Muscle of leg (tissue), 3 donors: ENCODE measurements at regions not wholly inside any gene's neighbourhood (a gene's known extent, or its start where the extent isn't known, plus 50 kb on each side); places are given as distances from the start of the nearest gene placed in this dataset.
"Not testable (repeated sequence)": the region's sequence is repeated elsewhere in the genome, so short reads cannot be mapped to it uniquely, and the experiment has no call there.

ENCODE experiments used
- DNase-seq: peaks from one replicate; pipeline ENCODE4 v3.0.0; 2013
- H3K27ac ChIP-seq: one replicate; pipeline ENCODE4 v1.5.1; 2013; ENCODE audit warnings: mild to moderate bottlenecking, low read length, control low read depth
- H3K27me3 ChIP-seq: one replicate; pipeline ENCODE4 v1.6.1; 2013; ENCODE audit warnings: low read length; ENCODE audit not compliant: control insufficient read depth, insufficient read depth
- H3K36me3 ChIP-seq: one replicate; pipeline ENCODE4 v1.6.1; 2013; ENCODE audit warnings: low read length; ENCODE audit not compliant: control insufficient read depth, insufficient read depth
- H3K4me1 ChIP-seq: one replicate; pipeline ENCODE4 v1.6.1; 2013; ENCODE audit warnings: low read length; ENCODE audit not compliant: control insufficient read depth, insufficient read depth
- H3K4me3 ChIP-seq: one replicate; pipeline ENCODE4 v1.5.1; 2013; ENCODE audit warnings: low read length, control low read depth
- H3K9me3 ChIP-seq: replicated peaks from 2 replicates; pipeline ENCODE4 v1.6.1; 2013; ENCODE audit warnings: low read depth, low read length; ENCODE audit not compliant: control insufficient read depth
- WGBS: methylation state at CpG from one replicate; pipeline ENCODE4 v1.1.5; 2013; ENCODE audit warnings: missing lambda C conversion rate; ENCODE audit not compliant: insufficient coverage; 5-methylcytosine and 5-hydroxymethylcytosine counted together

GRCh38 chr4:155478336-155478835 is 101.6 kb upstream of the MAP9 start:
- no peak overlapping the region for H3K4me3 ChIP-seq
- no peaks in the 10 kb centered on the region for H3K36me3 ChIP-seq
- WGBS: no CpG with 5 or more reads among the region's 3 CpGs
- H3K4me1 ChIP-seq: no peaks in the 10 kb centered on the region
- H3K27ac ChIP-seq: no peak overlapping the region
- no peak for DNase-seq
- no peaks in the 10 kb centered on the region for H3K9me3 ChIP-seq
- no peaks in the 10 kb centered on the region for H3K27me3 ChIP-seq

DNA sequence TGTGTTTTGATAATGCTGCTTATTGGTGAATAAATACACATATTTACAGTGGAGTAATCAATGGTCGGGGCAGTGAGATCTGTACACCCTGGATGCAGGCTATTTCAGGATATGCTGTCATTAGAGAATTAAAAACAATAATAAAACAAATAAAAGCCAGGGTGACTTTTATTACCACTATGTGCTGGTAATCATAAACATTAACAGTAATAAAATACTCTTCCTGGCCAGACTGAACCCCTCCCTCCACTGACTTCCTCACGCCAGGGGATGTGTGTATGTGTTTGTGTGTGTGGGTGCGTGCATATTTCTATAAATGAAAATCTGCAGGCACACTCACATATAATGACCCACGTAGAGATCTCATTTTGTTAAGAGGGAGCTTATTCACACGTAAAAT is 98.0 kb upstream of the MAP9 start:
- H3K4me1 ChIP-seq: no peaks in the 10 kb centered on the region
- H3K27me3 ChIP-seq: no peaks in the 10 kb centered on the region
- no CpG with 5 or more reads among the region's 5 CpGs for WGBS
- H3K4me3 ChIP-seq: no peak overlapping the region
- H3K9me3 ChIP-seq: no peaks in the 10 kb centered on the region
- H3K27ac ChIP-seq: no peak overlapping the region
- no peaks in the 10 kb centered on the region for H3K36me3 ChIP-seq
- no peak for DNase-seq

GRCh38 chr4:155473420-155474095 is 96.8 kb upstream of the MAP9 start:
- no peaks in the 10 kb centered on the region for H3K4me1 ChIP-seq
- WGBS: no CpG with 5 or more reads among the region's 3 CpGs
- no peaks in the 10 kb centered on the region for H3K27me3 ChIP-seq
- H3K36me3 ChIP-seq: no peaks in the 10 kb centered on the region
- H3K4me3 ChIP-seq: no peak overlapping the region
- no peaks in the 10 kb centered on the region for H3K9me3 ChIP-seq
- no peak overlapping the region for H3K27ac ChIP-seq
- DNase-seq: peak; percentile 36

DNA sequence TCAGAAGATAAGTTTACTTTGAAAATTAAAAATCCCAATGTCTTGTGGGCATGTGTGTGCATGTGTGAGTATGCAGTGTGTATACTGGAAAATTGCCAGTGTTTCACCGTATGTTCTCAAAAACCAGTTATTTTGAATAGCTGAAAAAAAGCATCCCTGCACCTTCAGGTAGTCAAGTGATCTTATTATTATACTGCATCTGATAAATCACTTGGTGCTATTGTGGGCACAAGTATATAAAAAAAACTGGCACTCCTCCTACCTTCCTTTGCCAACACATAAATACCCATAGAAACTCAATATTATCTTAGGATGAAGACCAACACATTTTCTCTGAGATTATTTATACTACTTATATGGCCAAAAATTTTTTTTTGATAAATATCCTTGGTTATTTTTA is 91.5 kb upstream of the MAP9 start:
- Histone ChIP-seq H3K4me1 (no peaks in the 10 kb centered on the region), H3K36me3 (no peaks in the 10 kb centered on the region), H3K27ac (no peak overlapping the region), H3K27me3 (no peaks in the 10 kb centered on the region), H3K9me3 (no peaks in the 10 kb centered on the region), H3K4me3 (no peak overlapping the region)
- no peak for DNase-seq
- no CpG with 5 or more reads among the region's 1 CpG for WGBS

DNA sequence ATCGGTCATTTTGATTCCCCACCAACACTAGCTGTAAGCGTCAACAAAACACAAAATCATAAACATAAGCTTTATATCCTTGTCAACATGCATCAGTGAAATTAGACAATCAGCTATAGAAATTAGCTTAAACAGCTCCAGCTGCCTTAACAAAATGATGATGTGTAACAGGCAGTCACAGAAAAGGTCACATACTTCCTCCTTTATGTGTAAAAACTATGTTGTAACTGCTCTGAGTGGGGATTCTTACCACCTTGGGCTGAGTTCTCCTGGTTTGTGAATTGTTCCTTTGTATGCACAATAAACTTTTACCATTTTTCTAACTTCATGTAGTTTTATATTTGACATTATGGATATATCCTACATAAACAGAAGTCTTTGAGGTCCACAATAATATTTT is 73.9 kb upstream of the MAP9 start:
- Histone ChIP-seq H3K4me3 (no peak overlapping the region), H3K36me3 (no peaks in the 10 kb centered on the region), H3K4me1 (no peaks in the 10 kb centered on the region), H3K27ac (no peak overlapping the region), H3K9me3 (no peaks in the 10 kb centered on the region), H3K27me3 (no peaks in the 10 kb centered on the region)
- WGBS: 90% methylated on average over 2 of the region's 2 CpGs
- no peak for DNase-seq

DNA sequence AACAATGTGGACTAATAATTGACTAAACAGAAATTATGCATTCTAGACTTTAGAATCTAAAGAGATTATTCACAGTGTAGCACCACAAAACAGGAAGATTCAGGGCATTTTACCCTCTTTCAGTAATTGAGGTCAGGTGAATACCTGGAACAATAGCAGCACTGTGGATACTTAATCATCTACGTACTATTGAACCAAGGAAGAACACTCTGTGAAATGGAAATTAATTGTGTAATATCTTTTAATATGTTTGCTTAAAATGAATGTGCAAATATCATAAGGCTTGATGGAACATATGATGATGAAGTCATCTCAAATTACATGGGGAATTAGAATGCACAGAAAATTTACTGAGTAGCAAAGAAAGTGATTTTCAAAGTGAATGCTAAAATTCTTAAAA is 68.5 kb upstream of the MAP9 start:
- DNase-seq: no peak
- WGBS: no CpG with 5 or more reads among the region's 1 CpG
- Histone ChIP-seq H3K27me3 (no peaks in the 10 kb centered on the region), H3K36me3 (no peaks in the 10 kb centered on the region), H3K9me3 (no peaks in the 10 kb centered on the region), H3K4me1 (no peaks in the 10 kb centered on the region), H3K27ac (no peak overlapping the region), H3K4me3 (no peak overlapping the region)

GRCh38 chr4:155444721-155445120 is 68.0 kb upstream of the MAP9 start:
- H3K9me3 ChIP-seq: no peaks in the 10 kb centered on the region
- 72% methylated on average over 4 of the region's 5 CpGs for WGBS
- no peaks in the 10 kb centered on the region for H3K27me3 ChIP-seq
- DNase-seq: no peak
- H3K27ac ChIP-seq: no peak overlapping the region
- H3K4me1 ChIP-seq: no peaks in the 10 kb centered on the region
- H3K36me3 ChIP-seq: no peaks in the 10 kb centered on the region
- no peak overlapping the region for H3K4me3 ChIP-seq

DNA sequence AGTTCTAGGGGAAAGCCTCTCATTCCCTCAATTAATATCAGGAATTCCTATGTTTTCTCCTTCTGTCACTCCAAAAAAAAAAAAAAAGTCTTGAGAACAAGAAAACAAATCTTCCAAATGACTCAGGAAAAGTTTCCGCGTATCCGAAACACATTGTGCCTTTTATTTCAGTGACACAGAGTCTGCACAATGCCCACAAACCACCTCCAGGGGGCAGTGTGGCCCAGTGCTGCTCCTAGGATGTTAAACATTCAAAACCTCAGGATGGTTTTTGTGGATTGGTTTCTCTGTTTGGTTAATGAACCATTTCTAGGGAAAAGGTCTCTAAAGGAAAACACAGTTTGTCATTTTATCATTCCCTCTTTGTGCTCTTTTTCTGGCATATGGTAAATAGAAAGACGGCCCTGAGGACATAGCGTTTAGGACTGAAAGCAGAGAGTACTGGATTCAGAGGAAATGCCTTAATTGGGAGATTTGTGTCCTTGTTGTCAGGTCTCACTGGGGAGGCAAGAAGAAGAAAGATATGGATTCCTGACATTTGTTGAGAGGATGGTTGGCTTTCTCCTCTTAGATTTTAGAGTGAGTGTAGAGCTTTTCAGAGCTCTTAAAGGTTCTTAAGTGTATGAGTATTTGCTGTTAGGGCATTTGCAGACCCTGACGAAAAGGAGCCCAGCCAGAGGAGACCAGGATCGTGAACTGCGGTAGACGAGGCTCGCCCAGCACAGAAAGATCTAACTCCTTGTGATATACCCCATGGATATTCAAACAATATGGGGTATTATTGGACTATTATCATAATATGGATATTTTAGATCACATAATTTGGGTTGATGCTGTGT is 65.7 kb upstream of the MAP9 start:
- Histone ChIP-seq H3K27me3 (no peaks in the 10 kb centered on the region), H3K4me1 (no peaks in the 10 kb centered on the region), H3K36me3 (no peaks in the 10 kb centered on the region), H3K27ac (no peak overlapping the region), H3K9me3 (no peaks in the 10 kb centered on the region), H3K4me3 (no peak overlapping the region)
- peak; percentile 89 for DNase-seq
- WGBS: no CpG with 5 or more reads among the region's 10 CpGs

- Histone ChIP-seq H3K27me3 (no peaks in the 10 kb centered on the region), H3K36me3 (no peaks in the 10 kb centered on the region), H3K9me3 (no peaks in the 10 kb centered on the region), H3K4me3 (no peak overlapping the region), H3K27ac (no peak overlapping the region), H3K4me1 (no peaks in the 10 kb centered on the region)
- no peak for DNase-seq
- WGBS: 79% methylated on average over 1 of the region's 1 CpG
Observed at GRCh38 chr4:155441475-155441874, 64.7 kb upstream of the MAP9 start.

- not testable (repeated sequence) for H3K9me3 ChIP-seq, H3K4me1 ChIP-seq, H3K4me3 ChIP-seq, H3K27me3 ChIP-seq, DNase-seq, H3K27ac ChIP-seq, H3K36me3 ChIP-seq
- no CpG with 5 or more reads among the region's 6 CpGs for WGBS
Observed at GRCh38 chr4:155439760-155440159, 63.0 kb upstream of the MAP9 start.
